ENCODE measurements at regions not wholly inside any gene's neighbourhood (a gene's known extent, or its start where the extent isn't known, plus 50 kb on each side); places are given as distances from the start of the nearest gene placed in this dataset.

- ChIA-PET POLR2A (no interaction called here), CTCF (interaction anchor here (0.7 to 2.8 kb wide), 5 partner anchors 11 to 812 kb away, joined by 3 to 20 read pairs (median 3); partner anchors contain the start of gene PLK2 (in 1 of the 2))
- Histone ChIP-seq H3K9me3 (no peaks in the 10 kb centered on the region), H3K27ac (ENCODE audit: low read length) (no peak overlapping the region), H3K4me1 (ENCODE audit: control insufficient read depth in 1 of 2, extremely low read depth in 1 of 2, insufficient read depth in 2 of 2, low read length in 2 of 2) (no peaks in the 10 kb centered on the region), H3K36me3 (ENCODE audit: control insufficient read depth in 2 of 2, extremely low read depth in 1 of 2, insufficient read depth in 1 of 2, low read length in 1 of 2) (no peaks in the 10 kb centered on the region), H3K27me3 (replicated peaks in 1 of 2; ENCODE audit: control insufficient read depth in 2 of 2, extremely low read depth in 1 of 2, insufficient read depth in 2 of 2, low read length in 1 of 2) (no peaks in the 10 kb centered on the region), H3K4me3 (ENCODE audit: control insufficient read depth in 1 of 2, extremely low read depth in 1 of 2, low read length in 1 of 2) (no peak overlapping the region)
- no peaks in the 10 kb centered on the region for H3K4me1 Mint-ChIP-seq
- no peak for ATAC-seq (replicated peaks in 1 of 4)
- 100% methylated on average over 1 of the region's 1 CpG for WGBS (ENCODE audit: insufficient coverage)
- H3K27ac Mint-ChIP-seq, result no peak overlapping the region
- H3K27me3 Mint-ChIP-seq, result peaks cover 11% of the 10 kb centered on the region in 2 donors
- DNase-seq, result no peak
- H3K4me3 Mint-ChIP-seq, result no peak overlapping the region
- no peaks in the 10 kb centered on the region for H3K36me3 Mint-ChIP-seq
- peaks cover 0 to 17% (median 5%) of the 10 kb centered on the region in 3 donors for H3K9me3 Mint-ChIP-seq
These were observed 168.5 kb upstream of the ACTBL2 start for GRCh38 chr5:57651127-57651526.

- Mint-ChIP-seq H3K36me3 (no peaks in the 10 kb centered on the region), H3K4me3 (no peak overlapping the region), H3K27me3 (peaks cover 11% of the 10 kb centered on the region in 2 donors), H3K4me1 (no peaks in the 10 kb centered on the region), H3K9me3 (peaks cover 0 to 17% (median 5%) of the 10 kb centered on the region in 3 donors), H3K27ac (no peak overlapping the region)
- no peak overlapping the region for H3K27ac ChIP-seq (ENCODE audit: low read length)
- DNase-seq, result peak in 6 of 35 experiments; percentile 1 to 33 (median 4)
- H3K36me3 ChIP-seq (ENCODE audit: control insufficient read depth in 2 of 2, extremely low read depth in 1 of 2, insufficient read depth in 1 of 2, low read length in 1 of 2), result no peaks in the 10 kb centered on the region
- WGBS (ENCODE audit: insufficient coverage), result 46% methylated on average over 2 of the region's 6 CpGs
- ChIA-PET POLR2A (no interaction called here), CTCF (interaction anchor here (0.6 to 2.8 kb wide), 14 partner anchors 11 to 1309 kb away, joined by 3 to 20 read pairs (median 3); partner anchors contain the start of gene PLK2 (in 1 of the 2))
- H3K4me3 ChIP-seq (ENCODE audit: control insufficient read depth in 1 of 2, extremely low read depth in 1 of 2, low read length in 1 of 2), result no peak overlapping the region
- H3K9me3 ChIP-seq, result no peaks in the 10 kb centered on the region
- ATAC-seq (replicated peaks in 1 of 4), result peak in 1 of 4 experiments; percentile 43
- no peaks in the 10 kb centered on the region for H3K4me1 ChIP-seq (ENCODE audit: control insufficient read depth in 1 of 2, extremely low read depth in 1 of 2, insufficient read depth in 2 of 2, low read length in 2 of 2)
- H3K27me3 ChIP-seq (replicated peaks in 1 of 2; ENCODE audit: control insufficient read depth in 2 of 2, extremely low read depth in 1 of 2, insufficient read depth in 2 of 2, low read length in 1 of 2), result no peaks in the 10 kb centered on the region
These were observed 167.9 kb upstream of the ACTBL2 start for GRCh38 chr5:57650360-57651069.

GRCh38 chr5:57642698-57643097 lies 160.1 kb upstream of the ACTBL2 start:
- H3K27ac Mint-ChIP-seq, result no peak overlapping the region

GRCh38 chr5:57642066-57642465 lies 159.5 kb upstream of the ACTBL2 start:
- Histone ChIP-seq H3K9me3 (no peaks in the 10 kb centered on the region), H3K36me3 (ENCODE audit: control insufficient read depth in 2 of 2, extremely low read depth in 1 of 2, insufficient read depth in 1 of 2, low read length in 1 of 2) (no peaks in the 10 kb centered on the region), H3K27me3 (replicated peaks in 1 of 2; ENCODE audit: control insufficient read depth in 2 of 2, extremely low read depth in 1 of 2, insufficient read depth in 2 of 2, low read length in 1 of 2) (no peaks in the 10 kb centered on the region), H3K27ac (ENCODE audit: low read length) (no peak overlapping the region), H3K4me1 (ENCODE audit: control insufficient read depth in 1 of 2, extremely low read depth in 1 of 2, insufficient read depth in 2 of 2, low read length in 2 of 2) (no peaks in the 10 kb centered on the region), H3K4me3 (ENCODE audit: control insufficient read depth in 1 of 2, extremely low read depth in 1 of 2, low read length in 1 of 2) (no peak overlapping the region)
- ATAC-seq (replicated peaks in 1 of 4), result no peak
- no peak overlapping the region for H3K4me3 Mint-ChIP-seq
- DNase-seq, result no peak
- H3K9me3 Mint-ChIP-seq, result no peaks in the 10 kb centered on the region
- ChIA-PET POLR2A (no interaction called here), CTCF (no interaction called here)
- H3K36me3 Mint-ChIP-seq, result no peaks in the 10 kb centered on the region
- H3K27me3 Mint-ChIP-seq, result peaks cover 4 to 7% of the 10 kb centered on the region in 2 donors
- no peak overlapping the region for H3K27ac Mint-ChIP-seq
- H3K4me1 Mint-ChIP-seq, result no peaks in the 10 kb centered on the region
- WGBS (ENCODE audit: insufficient coverage), result 77% methylated on average over 4 of the region's 4 CpGs

More at GRCh38 chr5:57642698-57643097, 160.1 kb upstream of the ACTBL2 start:
- H3K27me3 ChIP-seq (replicated peaks in 1 of 2; ENCODE audit: control insufficient read depth in 2 of 2, extremely low read depth in 1 of 2, insufficient read depth in 2 of 2, low read length in 1 of 2), result no peaks in the 10 kb centered on the region
- H3K36me3 Mint-ChIP-seq, result no peaks in the 10 kb centered on the region
- no peak overlapping the region for H3K4me3 Mint-ChIP-seq
- H3K9me3 ChIP-seq, result no peaks in the 10 kb centered on the region
- H3K9me3 Mint-ChIP-seq, result peaks cover 0 to 4% (median 0%) of the 10 kb centered on the region in 3 donors
- DNase-seq, result no peak
- H3K4me3 ChIP-seq (ENCODE audit: control insufficient read depth in 1 of 2, extremely low read depth in 1 of 2, low read length in 1 of 2), result no peak overlapping the region
- no peak overlapping the region for H3K27ac ChIP-seq (ENCODE audit: low read length)
- ChIA-PET POLR2A (no interaction called here), CTCF (no interaction called here)
- H3K27me3 Mint-ChIP-seq, result peaks cover 4 to 11% of the 10 kb centered on the region in 2 donors
- no peaks in the 10 kb centered on the region for H3K4me1 Mint-ChIP-seq
- WGBS (ENCODE audit: insufficient coverage), result no CpG with 5 or more reads among the region's 2 CpGs
- no peaks in the 10 kb centered on the region for H3K4me1 ChIP-seq (ENCODE audit: control insufficient read depth in 1 of 2, extremely low read depth in 1 of 2, insufficient read depth in 2 of 2, low read length in 2 of 2)
- no peaks in the 10 kb centered on the region for H3K36me3 ChIP-seq (ENCODE audit: control insufficient read depth in 2 of 2, extremely low read depth in 1 of 2, insufficient read depth in 1 of 2, low read length in 1 of 2)
- ATAC-seq (replicated peaks in 1 of 4), result no peak

GRCh38 chr5:57635146-57635777 lies 152.7 kb upstream of the ACTBL2 start:
- 60% methylated on average over 1 of the region's 3 CpGs for WGBS (ENCODE audit: insufficient coverage)
- ATAC-seq (replicated peaks in 1 of 4), result no peak
- no peaks in the 10 kb centered on the region for H3K9me3 Mint-ChIP-seq
- H3K4me1 ChIP-seq (ENCODE audit: control insufficient read depth in 1 of 2, extremely low read depth in 1 of 2, insufficient read depth in 2 of 2, low read length in 2 of 2), result no peaks in the 10 kb centered on the region
- peaks cover 2 to 3% of the 10 kb centered on the region in 2 donors for H3K27me3 Mint-ChIP-seq
- no peaks in the 10 kb centered on the region for H3K4me1 Mint-ChIP-seq
- H3K4me3 Mint-ChIP-seq, result no peak overlapping the region
- H3K27ac Mint-ChIP-seq, result no peak overlapping the region
- no peaks in the 10 kb centered on the region for H3K36me3 ChIP-seq (ENCODE audit: control insufficient read depth in 2 of 2, extremely low read depth in 1 of 2, insufficient read depth in 1 of 2, low read length in 1 of 2)
- H3K9me3 ChIP-seq, result no peaks in the 10 kb centered on the region
- no peak overlapping the region for H3K27ac ChIP-seq (ENCODE audit: low read length)
- ChIA-PET POLR2A (no interaction called here), CTCF (interaction anchor here in 1 of 2 donors (1.9 kb wide), 1 partner anchor 14 kb away, joined by 6 read pairs; no protein-coding TSS in a partner anchor)
- no peak for DNase-seq
- no peak overlapping the region for H3K4me3 ChIP-seq (ENCODE audit: control insufficient read depth in 1 of 2, extremely low read depth in 1 of 2, low read length in 1 of 2)
- no peaks in the 10 kb centered on the region for H3K27me3 ChIP-seq (replicated peaks in 1 of 2; ENCODE audit: control insufficient read depth in 2 of 2, extremely low read depth in 1 of 2, insufficient read depth in 2 of 2, low read length in 1 of 2)
- H3K36me3 Mint-ChIP-seq, result no peaks in the 10 kb centered on the region

- DNase-seq (no peak), ATAC-seq (replicated peaks in 1 of 4) (no peak)
- CTCF ChIA-PET, result no interaction called here
- Mint-ChIP-seq H3K4me1 (no peaks in the 10 kb centered on the region), H3K27ac (no peak overlapping the region), H3K36me3 (no peaks in the 10 kb centered on the region), H3K9me3 (no peaks in the 10 kb centered on the region), H3K27me3 (peaks cover 0 to 3% of the 10 kb centered on the region in 2 donors), H3K4me3 (no peak overlapping the region)
- Histone ChIP-seq H3K4me3 (ENCODE audit: control insufficient read depth in 1 of 2, extremely low read depth in 1 of 2, low read length in 1 of 2) (no peak overlapping the region), H3K36me3 (ENCODE audit: control insufficient read depth in 2 of 2, extremely low read depth in 1 of 2, insufficient read depth in 1 of 2, low read length in 1 of 2) (no peaks in the 10 kb centered on the region), H3K4me1 (ENCODE audit: control insufficient read depth in 1 of 2, extremely low read depth in 1 of 2, insufficient read depth in 2 of 2, low read length in 2 of 2) (no peaks in the 10 kb centered on the region), H3K27ac (ENCODE audit: low read length) (no peak overlapping the region), H3K9me3 (no peaks in the 10 kb centered on the region), H3K27me3 (replicated peaks in 1 of 2; ENCODE audit: control insufficient read depth in 2 of 2, extremely low read depth in 1 of 2, insufficient read depth in 2 of 2, low read length in 1 of 2) (no peaks in the 10 kb centered on the region)
- POLR2A ChIA-PET, result no interaction called here
- WGBS (ENCODE audit: insufficient coverage), result no CpG with 5 or more reads among the region's 1 CpG
These were observed 150.3 kb upstream of the ACTBL2 start for GRCh38 chr5:57632937-57633336.
